ENCODE measurements at regions not wholly inside any gene's neighbourhood (a gene's known extent, or its start where the extent isn't known, plus 50 kb on each side); places are given as distances from the start of the nearest gene placed in this dataset.

DNA sequence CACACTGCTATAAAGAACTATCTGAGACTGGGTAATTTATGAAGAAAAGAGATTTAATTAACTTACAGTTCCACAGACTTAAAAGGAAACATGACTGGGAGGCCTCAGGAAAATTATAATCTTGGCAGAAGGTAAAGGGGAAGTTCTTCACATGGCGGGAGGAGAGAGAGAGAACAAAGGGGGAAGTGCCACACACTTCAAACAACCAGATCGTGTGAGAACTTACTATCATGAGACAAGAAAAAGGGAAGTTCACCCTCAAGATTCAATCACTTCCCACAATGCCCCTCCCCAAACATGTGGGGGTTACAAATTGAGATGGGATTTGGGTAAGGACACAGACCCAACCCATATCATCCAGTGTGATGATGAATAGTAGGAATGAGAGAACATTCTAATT, 366.5 kb downstream of the LRFN5 start:
- TF ChIP-seq POLR2A (IDR thresholded peaks at IDR 0.05; ENCODE audit: low read depth, low read length): no peak
- TF ChIP-seq, protein P1, sequence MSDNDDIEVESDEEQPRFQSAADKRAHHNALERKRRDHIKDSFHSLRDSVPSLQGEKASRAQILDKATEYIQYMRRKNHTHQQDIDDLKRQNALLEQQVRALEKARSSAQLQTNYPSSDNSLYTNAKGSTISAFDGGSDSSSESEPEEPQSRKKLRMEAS (IDR thresholded peaks at IDR 0.05; ENCODE audit: insufficient read depth, insufficient read length): no peak
- no peak for TF ChIP-seq FOS (IDR thresholded peaks at IDR 0.05; ENCODE audit: borderline replicate concordance, insufficient read depth, low read length)
- no peak for TF ChIP-seq POLR2AphosphoS5 (IDR thresholded peaks at IDR 0.05; ENCODE audit: insufficient read depth, low read depth, low read length)
- TF ChIP-seq, protein P2, sequence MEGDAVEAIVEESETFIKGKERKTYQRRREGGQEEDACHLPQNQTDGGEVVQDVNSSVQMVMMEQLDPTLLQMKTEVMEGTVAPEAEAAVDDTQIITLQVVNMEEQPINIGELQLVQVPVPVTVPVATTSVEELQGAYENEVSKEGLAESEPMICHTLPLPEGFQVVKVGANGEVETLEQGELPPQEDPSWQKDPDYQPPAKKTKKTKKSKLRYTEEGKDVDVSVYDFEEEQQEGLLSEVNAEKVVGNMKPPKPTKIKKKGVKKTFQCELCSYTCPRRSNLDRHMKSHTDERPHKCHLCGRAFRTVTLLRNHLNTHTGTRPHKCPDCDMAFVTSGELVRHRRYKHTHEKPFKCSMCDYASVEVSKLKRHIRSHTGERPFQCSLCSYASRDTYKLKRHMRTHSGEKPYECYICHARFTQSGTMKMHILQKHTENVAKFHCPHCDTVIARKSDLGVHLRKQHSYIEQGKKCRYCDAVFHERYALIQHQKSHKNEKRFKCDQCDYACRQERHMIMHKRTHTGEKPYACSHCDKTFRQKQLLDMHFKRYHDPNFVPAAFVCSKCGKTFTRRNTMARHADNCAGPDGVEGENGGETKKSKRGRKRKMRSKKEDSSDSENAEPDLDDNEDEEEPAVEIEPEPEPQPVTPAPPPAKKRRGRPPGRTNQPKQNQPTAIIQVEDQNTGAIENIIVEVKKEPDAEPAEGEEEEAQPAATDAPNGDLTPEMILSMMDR (IDR thresholded peaks at IDR 0.05; ENCODE audit: extremely low read depth in 1 of 2, insufficient read depth in 1 of 2, low read depth in 1 of 2, low read length in 2 of 2): no peak
- TF ChIP-seq MYC (IDR thresholded peaks at IDR 0.05; ENCODE audit: low read depth, low read length): no peak
- TF ChIP-seq JUN (IDR thresholded peaks at IDR 0.05; ENCODE audit: borderline replicate concordance, insufficient read depth, insufficient read length, low read depth): no peak

Measured in endothelial cell of umbilical vein (primary cell).